ENCODE measurements at regions not wholly inside any gene's neighbourhood (a gene's known extent, or its start where the extent isn't known, plus 50 kb on each side); places are given as distances from the start of the nearest gene placed in this dataset.

DNA sequence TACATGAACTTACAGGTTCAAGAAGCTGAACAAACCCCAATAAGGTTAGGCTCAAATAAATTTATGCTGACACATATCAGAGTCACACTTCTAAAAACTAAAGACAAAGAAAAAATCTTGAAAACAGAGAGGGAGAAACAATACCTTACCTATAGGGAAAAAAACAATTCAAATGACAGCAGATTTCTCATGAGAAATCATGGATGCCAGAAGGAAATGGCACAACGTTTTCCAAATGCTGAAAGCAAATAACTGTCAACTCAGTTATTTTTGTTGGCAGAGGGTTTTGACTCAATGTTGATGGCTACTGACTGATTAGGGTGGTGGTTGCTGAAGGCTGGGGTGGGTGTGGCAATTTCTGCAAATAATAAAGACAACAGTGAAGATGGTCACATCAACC, 239.4 kb downstream of the ARHGAP12 start:
- DNase-seq (no peak), FAIRE-seq (no peak)
- Histone ChIP-seq H3K27me3 (ENCODE audit: control insufficient read depth, insufficient read depth, low read length) (no peaks in the 10 kb centered on the region), H3K9me3 (ENCODE audit: control insufficient read depth in 2 of 3, insufficient read depth in 1 of 3, low read length in 3 of 3) (peaks cover 0 to 12% (median 0%) of the 10 kb centered on the region in 3 donors), H3K4me3 (ENCODE audit: low read length in 3 of 3) (no peak overlapping the region), H3K36me3 (ENCODE audit: control insufficient read depth in 2 of 3, insufficient read depth in 3 of 3, low read length in 3 of 3) (no peaks in the 10 kb centered on the region), H3K4me1 (ENCODE audit: control insufficient read depth in 2 of 3, insufficient read depth in 2 of 3, low read depth in 1 of 3, low read length in 3 of 3) (peaks cover 0 to 5% (median 0%) of the 10 kb centered on the region in 3 donors), H3K27ac (ENCODE audit: low read depth in 2 of 2, low read length in 2 of 2) (no peak overlapping the region), H3K9ac (ENCODE audit: low read length in 3 of 3) (no peak overlapping the region)
- intact Hi-C loops (cut with DNase I) = no loop called here
- TF ChIP-seq, protein P1, sequence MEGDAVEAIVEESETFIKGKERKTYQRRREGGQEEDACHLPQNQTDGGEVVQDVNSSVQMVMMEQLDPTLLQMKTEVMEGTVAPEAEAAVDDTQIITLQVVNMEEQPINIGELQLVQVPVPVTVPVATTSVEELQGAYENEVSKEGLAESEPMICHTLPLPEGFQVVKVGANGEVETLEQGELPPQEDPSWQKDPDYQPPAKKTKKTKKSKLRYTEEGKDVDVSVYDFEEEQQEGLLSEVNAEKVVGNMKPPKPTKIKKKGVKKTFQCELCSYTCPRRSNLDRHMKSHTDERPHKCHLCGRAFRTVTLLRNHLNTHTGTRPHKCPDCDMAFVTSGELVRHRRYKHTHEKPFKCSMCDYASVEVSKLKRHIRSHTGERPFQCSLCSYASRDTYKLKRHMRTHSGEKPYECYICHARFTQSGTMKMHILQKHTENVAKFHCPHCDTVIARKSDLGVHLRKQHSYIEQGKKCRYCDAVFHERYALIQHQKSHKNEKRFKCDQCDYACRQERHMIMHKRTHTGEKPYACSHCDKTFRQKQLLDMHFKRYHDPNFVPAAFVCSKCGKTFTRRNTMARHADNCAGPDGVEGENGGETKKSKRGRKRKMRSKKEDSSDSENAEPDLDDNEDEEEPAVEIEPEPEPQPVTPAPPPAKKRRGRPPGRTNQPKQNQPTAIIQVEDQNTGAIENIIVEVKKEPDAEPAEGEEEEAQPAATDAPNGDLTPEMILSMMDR (IDR thresholded peaks at IDR 0.05; ENCODE audit: borderline replicate concordance, extremely low read depth, insufficient read depth) = no peak

DNA sequence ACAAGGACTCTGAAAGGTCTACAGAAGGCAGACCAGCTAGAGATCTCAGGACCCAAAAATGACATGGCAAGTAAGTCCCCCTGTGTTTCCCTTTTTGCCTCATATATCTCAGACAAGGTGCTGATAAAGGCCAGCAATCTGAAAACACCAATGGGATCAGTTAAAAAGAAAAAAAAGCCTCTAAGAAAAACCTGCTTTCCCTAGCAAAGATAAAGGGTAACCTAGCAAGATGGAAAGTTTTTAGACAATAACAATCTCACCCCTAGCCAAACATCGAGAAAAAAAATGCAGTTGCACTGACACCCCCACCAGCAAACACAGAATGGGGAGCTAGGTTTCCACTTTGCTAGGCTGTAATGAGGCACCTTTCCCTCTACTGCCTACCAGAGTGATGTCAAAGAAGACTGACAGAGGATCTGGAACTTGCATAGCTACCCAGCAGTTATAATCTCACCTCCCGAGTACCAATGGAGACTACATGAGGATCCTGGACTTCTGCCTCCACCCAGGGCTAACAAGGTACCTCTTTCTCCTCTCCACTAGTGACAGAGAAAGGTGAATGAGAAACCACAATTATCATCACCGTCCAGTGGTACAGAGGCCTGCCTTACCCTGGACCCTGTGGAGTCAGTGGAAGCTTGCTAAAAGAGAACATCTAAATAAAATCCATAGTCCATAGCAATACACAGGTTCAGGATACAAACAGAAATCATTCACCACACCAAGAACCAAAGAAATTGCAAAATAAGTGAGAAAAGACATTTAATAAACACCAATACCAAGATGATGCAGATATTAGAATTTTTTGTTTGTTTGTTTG, 240.8 kb downstream of the ARHGAP12 start:
- TF ChIP-seq, protein P1 (IDR thresholded peaks at IDR 0.05; ENCODE audit: borderline replicate concordance, extremely low read depth, insufficient read depth) = no peak
- H3K36me3 ChIP-seq (ENCODE audit: control insufficient read depth in 2 of 3, insufficient read depth in 3 of 3, low read length in 3 of 3) = no peaks in the 10 kb centered on the region
- no peak overlapping the region for H3K9ac ChIP-seq (ENCODE audit: low read length in 3 of 3)
- DNase-seq (no peak), FAIRE-seq (no peak)
- H3K27ac ChIP-seq (ENCODE audit: low read depth in 2 of 2, low read length in 2 of 2) = no peak overlapping the region
- H3K27me3 ChIP-seq (ENCODE audit: control insufficient read depth, insufficient read depth, low read length) = no peaks in the 10 kb centered on the region
- H3K9me3 ChIP-seq (ENCODE audit: control insufficient read depth in 2 of 3, insufficient read depth in 1 of 3, low read length in 3 of 3) = peaks cover 0 to 23% (median 4%) of the 10 kb centered on the region in 3 donors
- H3K4me1 ChIP-seq (ENCODE audit: control insufficient read depth in 2 of 3, insufficient read depth in 2 of 3, low read depth in 1 of 3, low read length in 3 of 3) = no peaks in the 10 kb centered on the region
- no peak overlapping the region for H3K4me3 ChIP-seq (ENCODE audit: low read length in 3 of 3)
- intact Hi-C loops (cut with DNase I) = no loop called here

DNA sequence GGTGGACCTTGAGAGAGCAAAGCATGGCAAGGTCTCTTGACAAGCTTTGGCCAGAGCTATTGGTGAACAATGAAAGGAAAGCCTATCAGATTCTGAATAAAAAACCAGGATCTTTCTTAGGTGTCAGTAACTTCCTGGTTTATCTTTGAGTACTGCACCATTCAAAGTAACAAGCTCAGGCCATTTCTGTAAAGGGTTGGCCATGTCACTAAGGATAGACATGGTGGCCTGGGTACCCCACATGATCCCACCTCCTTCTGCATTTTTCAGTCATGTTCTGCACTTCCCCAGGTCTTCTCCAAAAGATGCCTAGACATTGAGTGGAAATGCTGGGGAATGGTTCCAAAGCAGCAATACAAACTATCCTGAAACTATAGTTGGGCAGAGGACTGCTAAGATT, 242.0 kb downstream of the ARHGAP12 start:
- Histone ChIP-seq H3K27me3 (ENCODE audit: control insufficient read depth, insufficient read depth, low read length) (no peaks in the 10 kb centered on the region), H3K27ac (ENCODE audit: low read depth in 2 of 2, low read length in 2 of 2) (no peak overlapping the region), H3K4me3 (ENCODE audit: low read length in 3 of 3) (no peak overlapping the region), H3K9me3 (ENCODE audit: control insufficient read depth in 2 of 3, insufficient read depth in 1 of 3, low read length in 3 of 3) (peaks cover 0 to 29% (median 4%) of the 10 kb centered on the region in 3 donors), H3K9ac (ENCODE audit: low read length in 3 of 3) (no peak overlapping the region), H3K36me3 (ENCODE audit: control insufficient read depth in 2 of 3, insufficient read depth in 3 of 3, low read length in 3 of 3) (no peaks in the 10 kb centered on the region), H3K4me1 (ENCODE audit: control insufficient read depth in 2 of 3, insufficient read depth in 2 of 3, low read depth in 1 of 3, low read length in 3 of 3) (no peaks in the 10 kb centered on the region)
- FAIRE-seq (no peak), DNase-seq (no peak)
- TF ChIP-seq, protein P1 (IDR thresholded peaks at IDR 0.05; ENCODE audit: borderline replicate concordance, extremely low read depth, insufficient read depth) = no peak
- intact Hi-C loops (cut with DNase I) = no loop called here
